ENCODE measurements at regions not wholly inside any gene's neighbourhood (a gene's known extent, or its start where the extent isn't known, plus 50 kb on each side); places are given as distances from the start of the nearest gene placed in this dataset.

DNA sequence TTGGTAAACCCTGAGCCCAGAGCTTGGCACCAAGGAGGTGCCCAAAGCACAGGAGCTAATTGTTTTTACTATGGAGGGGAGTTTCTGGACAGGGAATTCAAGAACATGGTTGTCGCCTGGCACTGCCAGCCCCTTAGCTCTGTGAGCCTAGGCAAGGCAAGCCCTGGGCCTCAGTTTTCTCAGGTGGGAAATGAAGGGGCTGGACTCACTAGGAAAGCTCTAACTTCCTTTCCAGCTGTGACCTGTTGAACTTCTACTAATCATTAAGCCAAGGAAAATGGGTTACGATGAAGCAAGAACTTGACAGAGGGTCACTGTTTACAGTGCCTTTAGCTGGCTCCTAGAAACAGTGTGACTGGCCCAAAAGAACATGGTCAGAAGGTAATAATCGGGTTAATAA lies 277.2 kb downstream of the SHQ1 start:
- no peaks in the 10 kb centered on the region for H3K9me3 ChIP-seq
- no peaks in the 10 kb centered on the region for H3K27me3 ChIP-seq (ENCODE audit: low read depth)
- in situ Hi-C loops (cut with MboI; ENCODE audit: low sequenced_read_pairs) = no loop called here
- H3K4me1 ChIP-seq = no peaks in the 10 kb centered on the region
- no peak for DNase-seq (ENCODE audit: low spot score in 2 of 2)
- H3K4me3 ChIP-seq = no peak overlapping the region
- no peaks in the 10 kb centered on the region for H3K36me3 ChIP-seq (replicated peaks)

GRCh38 chr3:72569754-72570440 lies 278.3 kb downstream of the SHQ1 start:
- Histone ChIP-seq H3K9me3 (no peaks in the 10 kb centered on the region), H3K36me3 (replicated peaks) (no peaks in the 10 kb centered on the region), H3K4me1 (no peaks in the 10 kb centered on the region), H3K4me3 (no peak overlapping the region), H3K27me3 (ENCODE audit: low read depth) (no peaks in the 10 kb centered on the region)
- DNase-seq (ENCODE audit: low spot score in 2 of 2) = no peak
- in situ Hi-C loops (cut with MboI; ENCODE audit: low sequenced_read_pairs) = no loop called here

DNA sequence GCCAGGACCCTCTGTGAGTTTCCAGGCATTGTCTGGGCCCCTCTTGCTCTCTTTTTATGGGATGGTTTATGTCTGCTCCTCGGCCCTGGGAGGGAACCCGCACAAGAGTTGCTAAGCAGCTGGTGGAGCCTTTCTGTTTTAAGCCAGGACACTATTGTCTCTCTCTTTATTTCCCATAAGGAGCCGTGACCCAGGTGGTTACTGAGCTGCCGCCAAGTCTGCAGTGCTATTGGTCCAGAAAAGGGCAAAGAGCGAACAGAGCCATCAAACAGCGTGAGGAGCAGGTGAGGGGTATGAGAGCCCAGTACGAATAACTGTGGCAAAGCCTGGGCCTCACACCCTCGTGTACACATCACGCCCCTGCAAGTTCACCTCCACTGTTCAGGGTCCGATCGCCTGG lies 280.2 kb downstream of the SHQ1 start:
- no peak for DNase-seq (ENCODE audit: low spot score in 2 of 2)
- H3K27me3 ChIP-seq (ENCODE audit: low read depth) = no peaks in the 10 kb centered on the region
- H3K4me3 ChIP-seq = no peak overlapping the region
- H3K4me1 ChIP-seq = no peaks in the 10 kb centered on the region
- no peaks in the 10 kb centered on the region for H3K36me3 ChIP-seq (replicated peaks)
- H3K9me3 ChIP-seq = no peaks in the 10 kb centered on the region
- in situ Hi-C loops (cut with MboI; ENCODE audit: low sequenced_read_pairs) = no loop called here

GRCh38 chr3:72567474-72567873 lies 280.8 kb downstream of the SHQ1 start:
- H3K36me3 ChIP-seq (replicated peaks) = no peaks in the 10 kb centered on the region
- no peak for DNase-seq (ENCODE audit: low spot score in 2 of 2)
- in situ Hi-C loops (cut with MboI; ENCODE audit: low sequenced_read_pairs) = no loop called here
- no peak overlapping the region for H3K4me3 ChIP-seq
- H3K27me3 ChIP-seq (ENCODE audit: low read depth) = no peaks in the 10 kb centered on the region
- H3K9me3 ChIP-seq = no peaks in the 10 kb centered on the region
- no peaks in the 10 kb centered on the region for H3K4me1 ChIP-seq

GRCh38 chr3:72565593-72565992 lies 282.7 kb downstream of the SHQ1 start:
- Histone ChIP-seq H3K36me3 (replicated peaks) (no peaks in the 10 kb centered on the region), H3K4me3 (no peak overlapping the region), H3K27me3 (ENCODE audit: low read depth) (no peaks in the 10 kb centered on the region), H3K4me1 (no peaks in the 10 kb centered on the region; the same call in 1 of the 2 replicates), H3K9me3 (no peaks in the 10 kb centered on the region)
- in situ Hi-C loops (cut with MboI; ENCODE audit: low sequenced_read_pairs) = no loop called here
- DNase-seq (ENCODE audit: low spot score in 2 of 2) = no peak

- no peaks in the 10 kb centered on the region for H3K27me3 ChIP-seq (ENCODE audit: low read depth)
- H3K4me1 ChIP-seq = no peaks in the 10 kb centered on the region; the same call in 1 of the 2 replicates
- H3K4me3 ChIP-seq = no peak overlapping the region
- no peaks in the 10 kb centered on the region for H3K36me3 ChIP-seq (replicated peaks)
- in situ Hi-C loops (cut with MboI; ENCODE audit: low sequenced_read_pairs) = no loop called here
- H3K9me3 ChIP-seq = no peaks in the 10 kb centered on the region
- no peak for DNase-seq (ENCODE audit: low spot score in 2 of 2)
Measured at GRCh38 chr3:72563690-72564370, 284.4 kb downstream of the SHQ1 start.

DNA sequence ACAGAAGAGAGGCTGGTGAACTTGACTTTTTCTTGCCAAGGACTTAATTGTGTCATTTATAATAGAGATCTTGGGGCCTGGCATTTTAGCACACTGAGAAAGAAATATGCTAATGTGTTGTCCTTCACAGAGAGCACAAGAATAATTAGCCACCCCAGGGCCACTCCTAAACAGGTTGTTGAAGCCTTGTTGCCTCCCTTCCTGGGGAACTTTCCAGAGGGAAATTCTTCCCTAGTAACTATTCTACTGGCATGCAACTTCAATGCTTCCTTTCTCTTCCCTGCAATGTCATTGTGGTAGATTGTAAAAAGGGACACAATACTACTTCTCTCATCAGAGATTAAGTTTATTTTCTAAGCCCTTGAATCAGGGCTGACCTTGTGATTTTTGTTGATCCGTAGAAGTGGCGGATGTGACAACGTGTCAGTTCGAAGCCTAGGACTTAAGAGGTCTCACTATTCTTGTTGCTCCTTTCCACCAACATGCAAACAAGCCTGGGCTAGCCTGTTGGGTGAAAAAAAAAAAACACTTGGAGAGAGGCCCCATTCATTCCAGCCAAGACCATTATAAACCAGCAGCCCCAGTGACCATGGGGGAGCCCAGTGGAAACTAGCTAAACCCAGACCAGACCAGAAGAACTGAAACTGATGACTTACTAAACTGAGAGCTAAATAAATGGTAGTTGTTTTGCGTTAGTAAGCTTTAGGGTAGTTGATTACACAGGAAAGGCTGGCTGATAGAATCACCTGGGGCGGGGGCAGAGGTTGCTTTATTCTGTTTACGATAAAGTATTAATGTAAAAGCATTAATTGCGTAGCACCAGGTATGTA lies 287.2 kb downstream of the SHQ1 start:
- Histone ChIP-seq H3K27me3 (ENCODE audit: low read depth) (no peaks in the 10 kb centered on the region), H3K9me3 (no peaks in the 10 kb centered on the region), H3K4me3 (no peak overlapping the region), H3K36me3 (replicated peaks) (no peaks in the 10 kb centered on the region), H3K4me1 (no peaks in the 10 kb centered on the region; the same call in 1 of the 2 replicates)
- in situ Hi-C loops (cut with MboI; ENCODE audit: low sequenced_read_pairs) = no loop called here
- DNase-seq (ENCODE audit: low spot score in 2 of 2) = peak; percentile 45 to 53

- Histone ChIP-seq H3K4me3 (no peak overlapping the region), H3K36me3 (replicated peaks) (no peaks in the 10 kb centered on the region), H3K27me3 (ENCODE audit: low read depth) (no peaks in the 10 kb centered on the region), H3K9me3 (no peaks in the 10 kb centered on the region), H3K4me1 (no peaks in the 10 kb centered on the region; the same call in 1 of the 2 replicates)
- no peak for DNase-seq (ENCODE audit: low spot score in 2 of 2)
- in situ Hi-C loops (cut with MboI; ENCODE audit: low sequenced_read_pairs) = no loop called here
Measured at GRCh38 chr3:72559385-72559784, 288.9 kb downstream of the SHQ1 start.

DNA sequence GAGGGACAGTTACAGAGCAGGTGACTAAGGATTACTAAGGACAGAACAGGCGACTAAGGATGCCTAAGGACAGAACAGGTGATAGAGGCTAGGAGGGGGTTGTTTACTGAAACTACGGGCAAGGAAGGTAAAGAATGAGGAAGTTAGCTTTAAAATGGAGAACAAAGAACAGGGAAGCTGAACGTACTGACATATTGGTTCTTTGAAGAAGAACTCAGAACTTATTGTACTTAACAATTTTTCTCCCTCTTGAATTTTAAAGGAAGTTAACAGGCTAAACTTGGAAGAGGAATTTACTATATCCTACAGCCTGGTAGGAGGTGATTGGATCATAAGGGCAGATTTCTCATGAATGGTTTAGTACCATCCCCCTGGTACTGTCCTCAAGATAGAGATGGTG lies 290.2 kb downstream of the SHQ1 start:
- H3K4me3 ChIP-seq = no peak overlapping the region
- no peaks in the 10 kb centered on the region for H3K9me3 ChIP-seq
- H3K27me3 ChIP-seq (ENCODE audit: low read depth) = no peaks in the 10 kb centered on the region
- in situ Hi-C loops (cut with MboI; ENCODE audit: low sequenced_read_pairs) = no loop called here
- H3K36me3 ChIP-seq (replicated peaks) = no peaks in the 10 kb centered on the region
- H3K4me1 ChIP-seq = no peaks in the 10 kb centered on the region; the same call in 1 of the 2 replicates
- no peak for DNase-seq (ENCODE audit: low spot score in 2 of 2)

- no peaks in the 10 kb centered on the region; the same call in 1 of the 2 replicates for H3K4me1 ChIP-seq
- DNase-seq (ENCODE audit: low spot score in 2 of 2) = no peak
- no peaks in the 10 kb centered on the region for H3K9me3 ChIP-seq
- no peaks in the 10 kb centered on the region for H3K27me3 ChIP-seq (ENCODE audit: low read depth)
- in situ Hi-C loops (cut with MboI; ENCODE audit: low sequenced_read_pairs) = no loop called here
- no peaks in the 10 kb centered on the region for H3K36me3 ChIP-seq (replicated peaks)
- no peak overlapping the region for H3K4me3 ChIP-seq
Measured at GRCh38 chr3:72555714-72556113, 292.5 kb downstream of the SHQ1 start.

DNA sequence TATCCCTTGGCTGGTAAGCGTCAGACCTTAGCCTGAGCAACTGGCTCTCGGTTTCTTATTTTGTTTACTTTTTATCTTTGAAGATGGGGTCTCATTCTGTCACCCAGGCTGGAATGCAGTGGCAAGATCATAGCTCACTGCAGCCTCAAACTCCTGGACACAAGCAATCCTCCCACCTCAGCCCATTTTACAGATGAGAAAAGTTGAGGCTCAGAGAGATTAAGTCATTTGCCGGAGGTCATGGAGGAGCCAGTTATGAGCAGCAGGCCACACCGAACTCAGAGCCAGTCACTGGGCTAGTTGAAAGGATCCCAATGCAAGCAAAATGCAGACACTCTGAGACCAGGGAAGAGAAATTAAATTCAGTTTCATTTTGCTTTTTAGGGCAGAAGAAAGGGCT lies 293.6 kb downstream of the SHQ1 start:
- in situ Hi-C loops (cut with MboI; ENCODE audit: low sequenced_read_pairs) = no loop called here

GRCh38 chr3:72553298-72553697 lies 294.9 kb downstream of the SHQ1 start:
- H3K9me3 ChIP-seq = no peaks in the 10 kb centered on the region
- in situ Hi-C loops (cut with MboI; ENCODE audit: low sequenced_read_pairs) = no loop called here
- H3K36me3 ChIP-seq (replicated peaks) = no peaks in the 10 kb centered on the region
- no peak overlapping the region for H3K4me3 ChIP-seq
- DNase-seq (ENCODE audit: low spot score in 2 of 2) = no peak
- no peaks in the 10 kb centered on the region for H3K4me1 ChIP-seq
- H3K27me3 ChIP-seq (ENCODE audit: low read depth) = no peaks in the 10 kb centered on the region

More for the DNA sequence above, 293.6 kb downstream of the SHQ1 start:
- no peak overlapping the region for H3K4me3 ChIP-seq
- no peaks in the 10 kb centered on the region for H3K36me3 ChIP-seq (replicated peaks)
- no peak for DNase-seq (ENCODE audit: low spot score in 2 of 2)
- H3K9me3 ChIP-seq = no peaks in the 10 kb centered on the region
- H3K4me1 ChIP-seq = no peaks in the 10 kb centered on the region
- H3K27me3 ChIP-seq (ENCODE audit: low read depth) = no peaks in the 10 kb centered on the region

DNA sequence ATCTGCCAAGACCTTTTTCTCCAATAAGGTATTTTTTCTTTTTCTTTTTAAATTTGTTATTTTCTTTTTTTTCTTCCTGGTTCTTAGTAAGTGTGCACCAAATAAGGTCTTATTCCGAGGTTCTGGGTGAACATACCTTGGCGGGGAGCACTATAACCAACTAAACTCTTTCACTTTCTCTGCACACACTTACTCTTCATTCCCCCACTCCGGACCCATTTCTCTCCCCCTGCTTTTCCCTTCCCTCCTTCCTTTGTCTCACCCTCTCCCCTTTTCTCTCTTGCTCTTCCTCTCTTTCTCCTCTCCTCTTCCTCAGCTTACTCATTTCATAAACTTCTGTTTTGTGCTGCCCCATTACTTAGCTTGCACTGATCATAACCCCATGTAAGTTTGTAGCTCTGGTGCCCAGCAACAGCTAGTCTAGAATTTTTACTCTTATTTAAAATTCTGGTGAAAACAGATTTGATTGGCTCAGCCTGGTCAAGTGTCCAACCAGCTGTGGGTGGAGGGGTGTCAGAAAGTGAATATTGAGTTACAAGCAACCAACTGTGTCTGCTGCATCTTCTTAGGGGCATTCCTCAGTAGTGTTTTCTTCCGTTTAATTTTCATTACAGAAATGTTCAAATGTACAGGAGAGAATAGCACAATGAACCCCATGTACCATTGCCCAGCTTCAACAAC lies 297.5 kb downstream of the SHQ1 start:
- Histone ChIP-seq H3K4me3 (no peak overlapping the region), H3K36me3 (replicated peaks) (no peaks in the 10 kb centered on the region), H3K9me3 (no peaks in the 10 kb centered on the region), H3K27me3 (ENCODE audit: low read depth) (no peaks in the 10 kb centered on the region), H3K4me1 (no peaks in the 10 kb centered on the region)
- in situ Hi-C loops (cut with MboI; ENCODE audit: low sequenced_read_pairs) = no loop called here
- no peak for DNase-seq (ENCODE audit: low spot score in 2 of 2)
